ENCODE measurements at regions not wholly inside any gene's neighbourhood (a gene's known extent, or its start where the extent isn't known, plus 50 kb on each side); places are given as distances from the start of the nearest gene placed in this dataset.
A peak's percentile ranks its signal among the peaks of the same experiment; 100 is the strongest.

DNA sequence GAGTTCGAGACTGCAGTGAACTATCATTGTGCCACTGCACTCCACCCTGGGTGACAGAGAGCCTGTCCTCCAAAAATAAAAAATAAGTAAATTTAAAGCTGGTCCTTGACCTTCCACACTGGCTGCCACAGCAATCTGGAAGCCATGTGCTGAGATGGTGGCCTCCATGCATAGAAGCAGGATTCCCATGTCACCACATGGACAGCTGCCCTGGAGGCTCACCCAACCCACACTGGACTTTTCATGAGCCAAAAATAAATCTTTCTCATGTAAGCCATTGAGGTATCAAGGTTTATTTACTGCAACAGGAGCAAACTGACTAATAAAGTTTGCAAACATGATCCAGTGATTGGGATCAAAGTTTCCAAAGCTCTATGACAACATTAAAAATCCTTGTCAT, 88.5 kb downstream of the SETD4 start:
- H3K4me3 ChIP-seq (ENCODE audit: low read depth, low read length): no peak overlapping the region
- DNase-seq (ENCODE audit: low read depth): no peak
- TF ChIP-seq, protein P1, sequence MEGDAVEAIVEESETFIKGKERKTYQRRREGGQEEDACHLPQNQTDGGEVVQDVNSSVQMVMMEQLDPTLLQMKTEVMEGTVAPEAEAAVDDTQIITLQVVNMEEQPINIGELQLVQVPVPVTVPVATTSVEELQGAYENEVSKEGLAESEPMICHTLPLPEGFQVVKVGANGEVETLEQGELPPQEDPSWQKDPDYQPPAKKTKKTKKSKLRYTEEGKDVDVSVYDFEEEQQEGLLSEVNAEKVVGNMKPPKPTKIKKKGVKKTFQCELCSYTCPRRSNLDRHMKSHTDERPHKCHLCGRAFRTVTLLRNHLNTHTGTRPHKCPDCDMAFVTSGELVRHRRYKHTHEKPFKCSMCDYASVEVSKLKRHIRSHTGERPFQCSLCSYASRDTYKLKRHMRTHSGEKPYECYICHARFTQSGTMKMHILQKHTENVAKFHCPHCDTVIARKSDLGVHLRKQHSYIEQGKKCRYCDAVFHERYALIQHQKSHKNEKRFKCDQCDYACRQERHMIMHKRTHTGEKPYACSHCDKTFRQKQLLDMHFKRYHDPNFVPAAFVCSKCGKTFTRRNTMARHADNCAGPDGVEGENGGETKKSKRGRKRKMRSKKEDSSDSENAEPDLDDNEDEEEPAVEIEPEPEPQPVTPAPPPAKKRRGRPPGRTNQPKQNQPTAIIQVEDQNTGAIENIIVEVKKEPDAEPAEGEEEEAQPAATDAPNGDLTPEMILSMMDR (IDR thresholded peaks at IDR 0.05; ENCODE audit: insufficient read depth, low read depth, low read length): no peak

DNA sequence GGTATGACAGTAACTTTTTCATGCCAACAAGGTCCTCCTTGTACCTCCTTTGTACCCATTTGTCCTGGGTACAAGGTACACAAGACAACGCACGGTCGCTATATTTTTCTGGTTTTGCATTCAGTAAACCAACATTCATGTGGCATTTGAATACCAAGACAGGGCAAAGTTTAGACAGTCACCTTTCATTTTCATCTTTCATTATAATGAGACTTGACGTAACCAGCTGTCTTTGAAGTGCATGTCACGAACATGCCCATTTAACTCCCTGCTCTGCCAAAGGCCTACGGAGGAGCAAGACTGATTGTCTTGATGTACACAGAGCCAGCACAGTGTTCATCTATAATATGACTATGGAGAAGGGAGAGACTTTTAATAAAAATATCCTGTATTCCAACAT, 91.0 kb downstream of the SETD4 start:
- TF ChIP-seq, protein P1 (IDR thresholded peaks at IDR 0.05; ENCODE audit: insufficient read depth, low read depth, low read length): no peak
- DNase-seq (ENCODE audit: low read depth): no peak
- H3K4me3 ChIP-seq (ENCODE audit: low read depth, low read length): no peak overlapping the region

DNA sequence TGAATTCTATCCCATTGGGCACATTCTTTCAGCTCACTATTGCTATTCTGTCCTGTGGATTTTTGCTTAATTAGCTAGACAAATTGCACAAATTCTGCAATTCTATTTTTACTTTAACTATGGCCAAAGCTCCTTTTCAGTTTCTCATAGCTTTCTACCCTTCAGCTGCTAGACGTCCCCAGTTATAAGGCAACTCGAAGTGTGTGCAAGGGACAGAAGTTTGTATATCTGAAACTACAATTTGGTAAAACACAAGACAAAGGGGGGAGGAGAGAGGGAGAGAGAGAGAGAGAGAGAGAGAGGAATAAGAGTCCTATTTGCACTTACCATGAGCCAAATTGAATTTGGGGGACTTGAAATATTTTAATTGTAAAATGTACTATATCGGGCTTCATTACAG, 91.8 kb downstream of the SETD4 start:
- H3K4me3 ChIP-seq (ENCODE audit: low read depth, low read length): no peak overlapping the region
- no peak for DNase-seq (ENCODE audit: low read depth)
- TF ChIP-seq, protein P1 (IDR thresholded peaks at IDR 0.05; ENCODE audit: insufficient read depth, low read depth, low read length): no peak

DNA sequence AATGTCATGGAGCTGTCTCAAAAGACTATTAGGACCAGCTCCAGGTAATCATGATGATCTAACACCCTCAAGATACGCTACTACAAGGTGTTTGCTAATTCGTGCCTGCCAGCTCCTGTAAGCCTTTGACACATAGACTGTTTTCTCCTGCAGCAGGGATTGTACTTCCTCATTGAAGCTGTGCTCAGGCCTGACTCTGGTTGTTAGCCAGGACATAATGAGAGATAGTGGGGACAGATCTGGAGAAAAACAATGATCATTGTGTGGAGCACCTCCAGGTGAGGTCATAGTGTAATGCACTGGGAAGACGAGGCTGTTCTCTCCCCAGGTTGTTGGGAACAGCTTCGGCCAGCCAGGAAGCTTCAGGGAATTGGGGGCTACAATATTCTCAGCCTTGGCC, 94.6 kb downstream of the SETD4 start:
- no peak for DNase-seq (ENCODE audit: low read depth)
- TF ChIP-seq, protein P1 (IDR thresholded peaks at IDR 0.05; ENCODE audit: insufficient read depth, low read depth, low read length): no peak
- no peak overlapping the region for H3K4me3 ChIP-seq (ENCODE audit: low read depth, low read length)

DNA sequence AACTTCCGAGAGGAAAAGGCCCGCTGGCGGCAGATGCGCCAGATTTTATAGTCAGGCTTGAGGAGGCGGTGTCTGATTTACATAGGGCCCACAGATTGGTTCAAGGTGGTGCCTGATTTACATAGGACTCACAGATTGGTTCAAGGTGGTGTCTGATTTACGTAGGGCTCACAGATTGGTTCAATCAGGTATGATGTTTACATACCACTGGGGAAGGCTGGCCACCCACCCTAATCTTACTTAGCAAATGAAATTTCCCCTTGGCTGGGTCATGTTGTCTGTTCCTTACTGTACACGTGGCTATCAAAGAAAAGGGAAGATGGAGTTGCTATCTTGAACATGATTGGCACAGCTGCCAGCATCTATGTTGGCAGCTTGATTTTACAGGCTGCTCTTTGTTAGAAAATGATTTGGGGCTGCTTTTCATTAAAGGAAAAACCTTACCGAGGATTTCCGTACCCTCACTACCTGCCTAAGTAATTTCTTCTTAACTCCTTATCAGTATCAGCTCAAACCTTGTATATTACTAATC, 96.3 kb downstream of the SETD4 start:
- TF ChIP-seq, protein P1 (IDR thresholded peaks at IDR 0.05; ENCODE audit: insufficient read depth, low read depth, low read length): no peak
- peak; percentile 28 for DNase-seq (ENCODE audit: low read depth)
- no peak overlapping the region for H3K4me3 ChIP-seq (ENCODE audit: low read depth, low read length)

DNA sequence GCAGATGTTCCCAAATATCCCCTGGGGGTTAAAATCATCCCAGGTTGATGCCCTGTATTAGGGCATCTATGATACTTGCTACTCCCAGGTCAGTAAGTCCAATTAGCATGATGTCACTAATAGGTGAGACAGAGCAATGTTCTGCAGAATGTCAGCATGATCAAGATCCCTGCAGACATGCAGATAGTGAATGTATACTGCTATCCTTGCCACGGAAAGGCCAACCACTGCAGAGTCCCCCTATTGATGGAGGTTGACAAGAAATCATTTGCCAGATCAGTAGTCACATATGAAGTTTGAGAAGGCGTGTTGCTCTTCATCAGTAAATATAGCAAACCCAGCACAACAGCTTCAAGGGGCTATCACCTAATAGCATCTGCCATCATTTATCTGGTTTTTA, 97.4 kb downstream of the SETD4 start:
- TF ChIP-seq, protein P1 (IDR thresholded peaks at IDR 0.05; ENCODE audit: insufficient read depth, low read depth, low read length): no peak
- DNase-seq (ENCODE audit: low read depth): no peak
- H3K4me3 ChIP-seq (ENCODE audit: low read depth, low read length): no peak overlapping the region

DNA sequence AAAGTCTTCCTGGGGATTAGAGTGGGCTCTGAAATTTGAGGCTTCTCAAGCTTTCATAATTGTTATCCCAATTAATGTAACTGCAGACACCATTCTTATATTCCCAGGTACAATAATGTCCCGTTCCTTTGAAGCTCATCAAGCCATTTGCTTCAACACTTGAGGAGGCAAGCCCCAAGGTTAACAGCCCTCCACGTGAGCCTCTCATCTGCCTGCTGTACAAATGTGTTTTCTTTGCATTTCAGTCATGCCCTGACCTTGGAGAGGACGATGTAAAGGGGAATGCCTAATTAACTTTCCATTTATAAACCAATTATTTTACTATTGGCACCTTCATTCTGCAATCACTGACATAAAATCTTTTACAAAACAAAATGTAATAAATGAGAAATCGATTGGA, 106.3 kb downstream of the SETD4 start:
- H3K4me3 ChIP-seq (ENCODE audit: low read depth, low read length): no peak overlapping the region
- TF ChIP-seq, protein P1 (IDR thresholded peaks at IDR 0.05; ENCODE audit: insufficient read depth, low read depth, low read length): no peak
- no peak for DNase-seq (ENCODE audit: low read depth)

Data from fibroblast of villous mesenchyme (primary cell).